Naive thymus-derived CD8-positive, alpha-beta T cell (primary cell): ENCODE measurements at regions not wholly inside any gene's neighbourhood (a gene's known extent, or its start where the extent isn't known, plus 50 kb on each side); places are given as distances from the start of the nearest gene placed in this dataset.

ENCODE experiments used
- ATAC-seq, 2 donors: fragments of 150-1000 bp; cut with Tn5 transposase in 1 of 2; sonication (Bioruptor Pico), chemical (Tn5 transposase) in 1 of 2; 1 replicate in 1 of 2; 2 replicates in 1 of 2; pipeline ENCODE4 v1.10.0; 2021; ENCODE audit warnings: mild to moderate bottlenecking in 2 of 2, moderate library complexity in 2 of 2
- POLR2A ChIA-PET: fragments of 350-600 bp; sonication (Branson Sonifier 250); formaldehyde crosslinking; loops from one replicate; lab custom pipeline; 2021; ENCODE audit warnings: antibody characterized with exemption; lab: Charles Lee
- DNase-seq, 10 donors: peaks; one replicate each; pipeline versions ENCODE4 v3.0.0 to v3.0.0-alpha.2; 2020 to 2022
- H3K27ac Mint-ChIP-seq, 10 donors: one replicate each; pipeline ENCODE4 v1.8.0; 2020 to 2022; ENCODE audit warnings: mild to moderate bottlenecking in 10 of 10, mixed read lengths in 10 of 10, moderate library complexity in 4 of 10, inconsistent platforms in 1 of 10
- H3K27me3 Mint-ChIP-seq, 5 donors: one replicate each; pipeline ENCODE4 v1.8.0; 2021 to 2022; ENCODE audit warnings: mixed read lengths in 5 of 5
- H3K36me3 Mint-ChIP-seq, 3 donors: one replicate each; pipeline ENCODE4 v1.8.0; 2020 to 2022; ENCODE audit warnings: mixed read lengths in 3 of 3, mild to moderate bottlenecking in 2 of 3, inconsistent platforms in 1 of 3
- H3K4me1 Mint-ChIP-seq, 4 donors: one replicate each; pipeline ENCODE4 v1.8.0; 2021 to 2022; ENCODE audit warnings: mixed read lengths in 4 of 4
- H3K4me3 Mint-ChIP-seq, 10 donors: one replicate each; pipeline ENCODE4 v1.8.0; 2020 to 2022; ENCODE audit warnings: mild to moderate bottlenecking in 10 of 10, mixed read lengths in 10 of 10, moderate library complexity in 6 of 10, inconsistent platforms in 1 of 10
- H3K9me3 Mint-ChIP-seq, 9 donors: one replicate each; pipeline ENCODE4 v1.8.0; 2020 to 2022; ENCODE audit warnings: mixed read lengths in 9 of 9, mild to moderate bottlenecking in 3 of 9, inconsistent platforms in 1 of 9, moderate library complexity in 1 of 9

- no peak overlapping the region for H3K27ac Mint-ChIP-seq
- ATAC-seq: no peak
- no peaks in the 10 kb centered on the region for H3K36me3 Mint-ChIP-seq
- no peak overlapping the region for H3K4me3 Mint-ChIP-seq
- POLR2A ChIA-PET: no interaction called here
- no peak for DNase-seq
- no peaks in the 10 kb centered on the region for H3K9me3 Mint-ChIP-seq
- H3K4me1 Mint-ChIP-seq: peaks cover 0 to 4% (median 0%) of the 10 kb centered on the region in 4 donors
- no peaks in the 10 kb centered on the region for H3K27me3 Mint-ChIP-seq
Observed at GRCh38 chr14:65794674-65795279, 382.2 kb downstream of the FUT8 start.

- POLR2A ChIA-PET: no interaction called here
Observed at GRCh38 chr14:65798216-65798615, 385.7 kb downstream of the FUT8 start.

GRCh38 chr14:65800694-65801093 is 388.2 kb downstream of the FUT8 start:
- no peak for DNase-seq
- Mint-ChIP-seq H3K9me3 (no peaks in the 10 kb centered on the region), H3K4me1 (peaks cover 0 to 4% (median 0%) of the 10 kb centered on the region in 4 donors), H3K27me3 (no peaks in the 10 kb centered on the region), H3K36me3 (no peaks in the 10 kb centered on the region), H3K4me3 (no peak overlapping the region), H3K27ac (no peak overlapping the region)
- POLR2A ChIA-PET: no interaction called here
- ATAC-seq: no peak

More at GRCh38 chr14:65798216-65798615, 385.7 kb downstream of the FUT8 start:
- H3K4me3 Mint-ChIP-seq: no peak overlapping the region
- peak overlapping the region in 4 of 10 donors; percentile 4 to 28 (median 26) for H3K27ac Mint-ChIP-seq
- DNase-seq (no peak), ATAC-seq (no peak)
- H3K4me1 Mint-ChIP-seq: peaks cover 0 to 4% (median 0%) of the 10 kb centered on the region in 4 donors
- no peaks in the 10 kb centered on the region for H3K9me3 Mint-ChIP-seq
- no peaks in the 10 kb centered on the region for H3K27me3 Mint-ChIP-seq
- no peaks in the 10 kb centered on the region for H3K36me3 Mint-ChIP-seq

- Mint-ChIP-seq H3K27me3 (no peaks in the 10 kb centered on the region), H3K4me1 (peaks cover 0 to 4% (median 0%) of the 10 kb centered on the region in 4 donors), H3K36me3 (no peaks in the 10 kb centered on the region), H3K27ac (no peak overlapping the region), H3K4me3 (no peak overlapping the region), H3K9me3 (no peaks in the 10 kb centered on the region)
- ATAC-seq (no peak), DNase-seq (no peak)
- POLR2A ChIA-PET: no interaction called here
Observed at GRCh38 chr14:65802196-65802595, 389.7 kb downstream of the FUT8 start.

- H3K27ac Mint-ChIP-seq: no peak overlapping the region
- POLR2A ChIA-PET: interaction anchor here (0.6 kb wide), 1 partner anchor 1277 kb away, joined by 3 read pairs; no protein-coding TSS in a partner anchor
- no peaks in the 10 kb centered on the region for H3K36me3 Mint-ChIP-seq
- H3K9me3 Mint-ChIP-seq: no peaks in the 10 kb centered on the region
- H3K27me3 Mint-ChIP-seq: no peaks in the 10 kb centered on the region
- no peak for ATAC-seq
- no peaks in the 10 kb centered on the region for H3K4me1 Mint-ChIP-seq
- no peak overlapping the region for H3K4me3 Mint-ChIP-seq
- no peak for DNase-seq
Observed at GRCh38 chr14:65803885-65804284, 391.4 kb downstream of the FUT8 start.

GRCh38 chr14:65804439-65805112 is 392.0 kb downstream of the FUT8 start:
- POLR2A ChIA-PET: interaction anchor here (0.6 to 0.8 kb wide), 2 partner anchors 9 to 1278 kb away, joined by 3 read pairs; no protein-coding TSS in a partner anchor

GRCh38 chr14:65805113-65805473 is 392.6 kb downstream of the FUT8 start:
- Mint-ChIP-seq H3K27me3 (no peaks in the 10 kb centered on the region), H3K4me1 (no peaks in the 10 kb centered on the region), H3K4me3 (no peak overlapping the region), H3K27ac (no peak overlapping the region), H3K36me3 (peaks cover 0 to 3% (median 0%) of the 10 kb centered on the region in 3 donors), H3K9me3 (no peaks in the 10 kb centered on the region)
- ATAC-seq: no peak
- POLR2A ChIA-PET: interaction anchor here (0.8 kb wide), 1 partner anchor 9 kb away, joined by 3 read pairs; no protein-coding TSS in a partner anchor
- no peak for DNase-seq

More at GRCh38 chr14:65804439-65805112, 392.0 kb downstream of the FUT8 start:
- H3K9me3 Mint-ChIP-seq: no peaks in the 10 kb centered on the region
- no peaks in the 10 kb centered on the region for H3K4me1 Mint-ChIP-seq
- ATAC-seq: no peak
- H3K27me3 Mint-ChIP-seq: no peaks in the 10 kb centered on the region
- no peak overlapping the region for H3K27ac Mint-ChIP-seq
- no peaks in the 10 kb centered on the region for H3K36me3 Mint-ChIP-seq
- no peak for DNase-seq
- no peak overlapping the region for H3K4me3 Mint-ChIP-seq

- DNase-seq: no peak
- ATAC-seq: no peak
- POLR2A ChIA-PET: no interaction called here
- Mint-ChIP-seq H3K27me3 (no peaks in the 10 kb centered on the region), H3K9me3 (no peaks in the 10 kb centered on the region), H3K36me3 (peaks cover 0 to 4% (median 0%) of the 10 kb centered on the region in 3 donors), H3K27ac (no peak overlapping the region), H3K4me1 (peaks cover 0 to under 1% (median 0%) of the 10 kb centered on the region in 4 donors), H3K4me3 (no peak overlapping the region)
Observed at GRCh38 chr14:65808390-65808789, 395.9 kb downstream of the FUT8 start.

- POLR2A ChIA-PET: interaction anchor here (0.6 to 0.7 kb wide), 2 partner anchors 399 to 641 kb away, joined by 3 read pairs; no protein-coding TSS in a partner anchor
- no peaks in the 10 kb centered on the region for H3K9me3 Mint-ChIP-seq
Observed at GRCh38 chr14:65810322-65810721, 397.8 kb downstream of the FUT8 start.

GRCh38 chr14:65813760-65814384 is 401.3 kb downstream of the FUT8 start:
- Mint-ChIP-seq H3K4me3 (no peak overlapping the region), H3K27ac (peak overlapping the region in 2 of 10 donors; percentile 0 to 50), H3K4me1 (peaks cover 0 to 10% (median 3%) of the 10 kb centered on the region in 4 donors), H3K36me3 (peaks cover 0 to 4% (median 0%) of the 10 kb centered on the region in 3 donors), H3K27me3 (no peaks in the 10 kb centered on the region), H3K9me3 (no peaks in the 10 kb centered on the region)
- DNase-seq: peak in 1 of 10 donors; percentile 15
- no peak for ATAC-seq
- POLR2A ChIA-PET: no interaction called here

More at GRCh38 chr14:65810322-65810721, 397.8 kb downstream of the FUT8 start:
- no peak for DNase-seq
- ATAC-seq: no peak
- Mint-ChIP-seq H3K27me3 (no peaks in the 10 kb centered on the region), H3K27ac (no peak overlapping the region), H3K36me3 (peaks cover 0 to 4% (median 0%) of the 10 kb centered on the region in 3 donors), H3K4me3 (no peak overlapping the region), H3K4me1 (peaks cover 0 to 10% (median 3%) of the 10 kb centered on the region in 4 donors)

- H3K4me1 Mint-ChIP-seq: peaks cover 0 to 10% (median 3%) of the 10 kb centered on the region in 4 donors
- H3K4me3 Mint-ChIP-seq: no peak overlapping the region
- DNase-seq: no peak
- no peaks in the 10 kb centered on the region for H3K9me3 Mint-ChIP-seq
- no peak for ATAC-seq
- no peak overlapping the region for H3K27ac Mint-ChIP-seq
- peaks cover 0 to under 1% (median 0%) of the 10 kb centered on the region in 3 donors for H3K36me3 Mint-ChIP-seq
- H3K27me3 Mint-ChIP-seq: no peaks in the 10 kb centered on the region
- POLR2A ChIA-PET: interaction anchor here (0.6 kb wide), 1 partner anchor 404 kb away, joined by 3 read pairs; no protein-coding TSS in a partner anchor
Observed at GRCh38 chr14:65815127-65815526, 402.6 kb downstream of the FUT8 start.

- no peak for DNase-seq
- no peaks in the 10 kb centered on the region for H3K9me3 Mint-ChIP-seq
- H3K4me3 Mint-ChIP-seq: no peak overlapping the region
- H3K27ac Mint-ChIP-seq: no peak overlapping the region
- POLR2A ChIA-PET: no interaction called here
- peaks cover 0 to 14% (median 4%) of the 10 kb centered on the region in 4 donors for H3K4me1 Mint-ChIP-seq
- no peak for ATAC-seq
- H3K36me3 Mint-ChIP-seq: no peaks in the 10 kb centered on the region
- no peaks in the 10 kb centered on the region for H3K27me3 Mint-ChIP-seq
Observed at GRCh38 chr14:65817011-65817410, 404.5 kb downstream of the FUT8 start.

GRCh38 chr14:65819569-65819968 is 407.0 kb downstream of the FUT8 start:
- POLR2A ChIA-PET: no interaction called here
- H3K4me1 Mint-ChIP-seq: peaks cover 3 to 12% (median 5%) of the 10 kb centered on the region in 4 donors
- H3K9me3 Mint-ChIP-seq: no peaks in the 10 kb centered on the region
- DNase-seq (no peak), ATAC-seq (no peak)
- no peak overlapping the region for H3K27ac Mint-ChIP-seq
- H3K36me3 Mint-ChIP-seq: no peaks in the 10 kb centered on the region
- H3K27me3 Mint-ChIP-seq: no peaks in the 10 kb centered on the region
- H3K4me3 Mint-ChIP-seq: no peak overlapping the region
